ENCODE measurements at regions not wholly inside any gene's neighbourhood (a gene's known extent, or its start where the extent isn't known, plus 50 kb on each side); places are given as distances from the start of the nearest gene placed in this dataset.

- peak; percentile 57 for DNase-seq (ENCODE audit: low spot score)
- in situ Hi-C loops (cut with MboI; ENCODE audit: low sequenced_read_pairs, unreplicated experiment) = no loop called here
- TF ChIP-seq, protein P1, sequence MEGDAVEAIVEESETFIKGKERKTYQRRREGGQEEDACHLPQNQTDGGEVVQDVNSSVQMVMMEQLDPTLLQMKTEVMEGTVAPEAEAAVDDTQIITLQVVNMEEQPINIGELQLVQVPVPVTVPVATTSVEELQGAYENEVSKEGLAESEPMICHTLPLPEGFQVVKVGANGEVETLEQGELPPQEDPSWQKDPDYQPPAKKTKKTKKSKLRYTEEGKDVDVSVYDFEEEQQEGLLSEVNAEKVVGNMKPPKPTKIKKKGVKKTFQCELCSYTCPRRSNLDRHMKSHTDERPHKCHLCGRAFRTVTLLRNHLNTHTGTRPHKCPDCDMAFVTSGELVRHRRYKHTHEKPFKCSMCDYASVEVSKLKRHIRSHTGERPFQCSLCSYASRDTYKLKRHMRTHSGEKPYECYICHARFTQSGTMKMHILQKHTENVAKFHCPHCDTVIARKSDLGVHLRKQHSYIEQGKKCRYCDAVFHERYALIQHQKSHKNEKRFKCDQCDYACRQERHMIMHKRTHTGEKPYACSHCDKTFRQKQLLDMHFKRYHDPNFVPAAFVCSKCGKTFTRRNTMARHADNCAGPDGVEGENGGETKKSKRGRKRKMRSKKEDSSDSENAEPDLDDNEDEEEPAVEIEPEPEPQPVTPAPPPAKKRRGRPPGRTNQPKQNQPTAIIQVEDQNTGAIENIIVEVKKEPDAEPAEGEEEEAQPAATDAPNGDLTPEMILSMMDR (IDR thresholded peaks at IDR 0.05; ENCODE audit: borderline replicate concordance, control extremely low read depth, extremely low read depth, insufficient read depth, missing control alignments) = no peak
Observed at GRCh38 chr15:56786966-56787365, 53.7 kb upstream of the ZNF280D start.

DNA sequence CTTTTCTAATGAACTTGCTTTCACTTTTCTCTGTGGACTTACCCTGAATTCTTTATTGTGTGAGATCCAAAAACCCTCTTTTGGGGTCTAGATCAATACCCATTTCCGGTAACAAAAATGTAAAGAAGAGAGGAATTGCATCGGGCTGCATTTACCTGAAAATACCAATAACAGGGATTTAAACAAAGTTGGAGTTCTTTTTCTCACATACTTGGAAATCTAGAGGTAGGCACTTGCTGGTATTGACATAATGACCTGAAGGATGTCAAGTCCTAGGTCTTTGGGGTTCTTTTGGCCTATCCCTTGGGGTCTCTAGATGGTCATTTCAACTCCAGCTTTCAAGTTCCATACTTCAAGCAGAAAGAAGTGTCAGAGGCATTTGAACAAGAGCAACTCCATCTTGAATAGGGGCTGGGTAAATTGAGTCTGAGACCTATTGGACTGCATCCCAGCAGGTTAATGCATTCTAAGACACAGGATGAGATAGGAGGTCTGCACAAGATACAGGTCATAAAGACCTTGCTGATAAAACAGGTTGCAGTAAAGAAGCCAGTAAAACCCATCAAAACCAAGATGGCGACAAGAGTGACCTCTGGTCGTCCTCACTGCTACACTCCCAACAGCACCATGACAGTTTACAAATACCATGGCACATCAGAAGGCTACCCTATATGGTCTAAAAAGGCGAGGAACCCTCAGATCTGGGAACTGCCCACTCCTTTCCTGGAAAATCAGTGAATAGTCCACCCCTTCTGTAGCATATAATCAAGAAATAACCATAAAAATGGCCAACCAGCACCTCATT, 50.8 kb upstream of the ZNF280D start:
- DNase-seq (ENCODE audit: low spot score) = no peak
- in situ Hi-C loops (cut with MboI; ENCODE audit: low sequenced_read_pairs, unreplicated experiment) = no loop called here
- TF ChIP-seq, protein P1 (IDR thresholded peaks at IDR 0.05; ENCODE audit: borderline replicate concordance, control extremely low read depth, extremely low read depth, insufficient read depth, missing control alignments) = no peak

DNA sequence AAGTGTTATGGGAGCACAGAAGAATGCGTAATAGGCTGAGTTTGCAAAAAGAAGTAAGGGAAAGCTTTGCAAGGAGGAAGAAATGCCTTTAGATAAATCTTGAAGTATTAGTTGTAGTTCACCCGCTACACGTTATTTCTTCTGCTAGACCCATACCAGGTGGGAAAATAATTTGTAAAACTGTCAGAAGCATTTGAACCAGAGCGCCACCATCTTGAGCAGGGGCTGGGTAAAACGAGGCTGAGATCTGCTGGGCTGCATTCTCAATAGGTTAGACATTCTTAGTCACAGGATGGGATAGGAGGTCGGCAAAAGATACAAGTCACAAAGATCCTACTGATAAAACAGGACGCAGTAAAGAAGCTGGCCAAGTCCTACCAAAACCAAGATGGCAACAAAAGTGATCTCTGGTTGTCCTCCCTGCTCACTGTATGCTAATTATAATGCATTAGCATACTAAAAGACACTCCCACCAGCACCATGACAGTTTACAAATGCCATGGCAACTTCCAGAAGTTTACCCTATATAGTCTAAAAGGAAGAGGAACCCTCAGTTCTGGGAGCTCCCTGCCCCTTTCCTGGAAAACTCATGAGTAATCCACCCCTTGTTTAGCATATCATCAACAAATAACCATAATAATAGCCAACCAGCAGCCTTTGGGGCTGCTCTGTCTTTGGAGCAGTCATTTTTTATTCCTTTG, 50.0 kb upstream of the ZNF280D start:
- TF ChIP-seq, protein P1 (IDR thresholded peaks at IDR 0.05; ENCODE audit: borderline replicate concordance, control extremely low read depth, extremely low read depth, insufficient read depth, missing control alignments) = no peak
- DNase-seq (ENCODE audit: low spot score) = no peak
- in situ Hi-C loops (cut with MboI; ENCODE audit: low sequenced_read_pairs, unreplicated experiment) = no loop called here
